OCI-LY7 (cell line): ENCODE measurements at regions not wholly inside any gene's neighbourhood (a gene's known extent, or its start where the extent isn't known, plus 50 kb on each side); places are given as distances from the start of the nearest gene placed in this dataset.

Experiments
- EZH2phosphoT487 ChIP-seq: fragments of 200-600 bp; sonication (generic); IDR thresholded peaks from 2 replicates; pipeline ENCODE4 v1.6.1; 2018; ENCODE audit warnings: low read depth, borderline replicate concordance, mild to moderate bottlenecking, mixed run types, antibody characterized with exemption, low read length, moderate library complexity, mixed read lengths
- TF ChIP-seq, protein P1 (sequence below): fragments of 200-600 bp; sonication (generic); conservative IDR thresholded peaks from 2 replicates; pipeline ENCODE4 v1.5.1; 2014; ENCODE audit warnings: mild to moderate bottlenecking, antibody characterized with exemption, low read length, moderate library complexity, mixed read lengths

DNA sequence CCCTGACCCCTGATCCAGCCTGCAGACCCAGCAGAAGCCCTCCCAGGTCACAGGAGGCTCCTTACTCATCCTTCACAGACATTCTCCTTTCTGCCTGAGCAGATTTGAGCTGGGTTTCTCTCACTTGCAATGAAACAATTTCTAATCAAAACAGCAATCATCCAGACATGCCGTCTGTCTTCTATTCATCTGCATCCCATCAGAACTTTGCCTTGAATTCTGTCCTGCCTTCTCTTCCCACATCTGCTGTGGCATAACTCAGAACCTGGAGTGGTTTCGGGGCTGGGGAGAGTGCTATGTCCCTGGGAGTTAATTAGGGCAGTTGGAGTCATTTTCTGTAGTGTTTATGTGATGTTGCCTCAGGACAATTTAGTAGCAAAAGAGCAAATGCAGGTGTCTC lies 278.6 kb downstream of the CBLN1 start:
- TF ChIP-seq, protein P1, sequence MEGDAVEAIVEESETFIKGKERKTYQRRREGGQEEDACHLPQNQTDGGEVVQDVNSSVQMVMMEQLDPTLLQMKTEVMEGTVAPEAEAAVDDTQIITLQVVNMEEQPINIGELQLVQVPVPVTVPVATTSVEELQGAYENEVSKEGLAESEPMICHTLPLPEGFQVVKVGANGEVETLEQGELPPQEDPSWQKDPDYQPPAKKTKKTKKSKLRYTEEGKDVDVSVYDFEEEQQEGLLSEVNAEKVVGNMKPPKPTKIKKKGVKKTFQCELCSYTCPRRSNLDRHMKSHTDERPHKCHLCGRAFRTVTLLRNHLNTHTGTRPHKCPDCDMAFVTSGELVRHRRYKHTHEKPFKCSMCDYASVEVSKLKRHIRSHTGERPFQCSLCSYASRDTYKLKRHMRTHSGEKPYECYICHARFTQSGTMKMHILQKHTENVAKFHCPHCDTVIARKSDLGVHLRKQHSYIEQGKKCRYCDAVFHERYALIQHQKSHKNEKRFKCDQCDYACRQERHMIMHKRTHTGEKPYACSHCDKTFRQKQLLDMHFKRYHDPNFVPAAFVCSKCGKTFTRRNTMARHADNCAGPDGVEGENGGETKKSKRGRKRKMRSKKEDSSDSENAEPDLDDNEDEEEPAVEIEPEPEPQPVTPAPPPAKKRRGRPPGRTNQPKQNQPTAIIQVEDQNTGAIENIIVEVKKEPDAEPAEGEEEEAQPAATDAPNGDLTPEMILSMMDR, result no peak
- TF ChIP-seq EZH2phosphoT487, result no peak
